SK-N-SH (cell line): ENCODE measurements at regions not wholly inside any gene's neighbourhood (a gene's known extent, or its start where the extent isn't known, plus 50 kb on each side); places are given as distances from the start of the nearest gene placed in this dataset.
"Not testable (repeated sequence)": the region's sequence is repeated elsewhere in the genome, so short reads cannot be mapped to it uniquely, and the experiment has no call there.

ENCODE experiments used
- CTCF ChIA-PET: fragments of 300-600, 350-600 bp; formaldehyde crosslinking; extraction: SDS; loops from one replicate; lab custom pipeline; 2021; lab: Yijun Ruan, JAX
- POLR2A ChIA-PET: fragments of 350-600 bp; sonication (Branson Sonifier 250); formaldehyde crosslinking; extraction: SDS; loops from one replicate; lab custom pipeline; 2020; ENCODE audit warnings: antibody characterized with exemption, inconsistent platforms; lab: Yijun Ruan, JAX
- DNase-seq: peaks from one replicate; pipeline ENCODE4 v3.0.0; 2012
- H2AFZ ChIP-seq: fragments of 200-600 bp; sonication (generic); 2 replicates; pipeline ENCODE4 v1.8.1; 2016; ENCODE audit warnings: antibody characterized with exemption, mild to moderate bottlenecking, low read depth
- H3F3A ChIP-seq: fragments of 200-600 bp; sonication (generic); replicated peaks from 2 replicates; pipeline ENCODE3; 2016; ENCODE audit warnings: antibody characterized with exemption, mild to moderate bottlenecking; ENCODE audit not compliant: insufficient read depth
- H3K27ac ChIP-seq, 2 experiments: fragments of 200-500 bp in 1 of 2; fragments of 200-600 bp in 1 of 2; sonication (Bioruptor generic) in 1 of 2; sonication (generic), shearing (Covaris generic) in 1 of 2; 2 replicates each; pipeline versions ENCODE4 v1.5.1 to v1.6.1; 2014 to 2016; ENCODE audit warnings: low read depth in 2 of 2, inconsistent platforms in 1 of 2, low read length in 1 of 2, mild to moderate bottlenecking in 1 of 2, mixed read lengths in 1 of 2
- H3K27me3 ChIP-seq: fragments of 200-600 bp; sonication (generic), shearing (Covaris generic); 2 replicates; pipeline ENCODE4 v1.6.1; 2016; ENCODE audit warnings: mixed run types; ENCODE audit not compliant: insufficient read depth
- H3K36me3 ChIP-seq, 2 experiments: fragments of 200-500 bp in 1 of 2; fragments of 200-600 bp in 1 of 2; sonication (Bioruptor generic) in 1 of 2; sonication (generic) in 1 of 2; replicated peaks in 1 of 2; 2 replicates each; pipeline versions ENCODE3 to v1.5.1; 2014 to 2016; ENCODE audit warnings: low read length in 1 of 2, mild to moderate bottlenecking in 1 of 2; ENCODE audit not compliant: insufficient read depth in 2 of 2, control insufficient read depth in 1 of 2
- H3K4me1 ChIP-seq, 2 experiments: fragments of 200-500 bp in 1 of 2; fragments of 200-600 bp in 1 of 2; sonication (Bioruptor generic) in 1 of 2; sonication (generic), shearing (Covaris generic) in 1 of 2; 2 replicates each; pipeline versions ENCODE4 v1.5.1 to v1.6.1; 2014 to 2016; ENCODE audit warnings: low read depth in 1 of 2, low read length in 1 of 2, mixed run types in 1 of 2; ENCODE audit not compliant: insufficient read depth in 2 of 2, control insufficient read depth in 1 of 2
- H3K4me2 ChIP-seq: fragments of 200-600 bp; sonication (generic), shearing (Covaris generic); 2 replicates; pipeline ENCODE4 v1.6.1; 2017; ENCODE audit warnings: mixed run types
- H3K4me3 ChIP-seq, 2 experiments: fragments of 200-500 bp in 1 of 2; fragments of 200-600 bp in 1 of 2; sonication (Bioruptor generic) in 1 of 2; sonication (generic), shearing (Covaris generic) in 1 of 2; 2 replicates each; pipeline versions ENCODE4 v1.5.1 to v1.8.1; 2014 to 2016; ENCODE audit warnings: low read depth in 2 of 2, inconsistent platforms in 1 of 2, low read length in 1 of 2, mild to moderate bottlenecking in 1 of 2, mixed read lengths in 1 of 2, moderate library complexity in 1 of 2
- H3K79me2 ChIP-seq: fragments of 200-600 bp; sonication (generic); 2 replicates; pipeline ENCODE4 v1.8.1; 2017; ENCODE audit warnings: mild to moderate bottlenecking; ENCODE audit not compliant: insufficient read depth
- H3K9ac ChIP-seq: fragments of 200-600 bp; sonication (generic); 2 replicates; pipeline ENCODE4 v1.6.1; 2017; ENCODE audit warnings: mixed run types
- H3K9me2 ChIP-seq: fragments of 200-600 bp; sonication (generic); 2 replicates; pipeline ENCODE4 v1.6.1; 2017; ENCODE audit warnings: mixed run types
- H3K9me3 ChIP-seq: fragments of 200-600 bp; sonication (generic); 2 replicates; pipeline ENCODE4 v1.6.1; 2017; ENCODE audit warnings: mixed run types, mild to moderate bottlenecking, moderate library complexity
- H4K20me1 ChIP-seq: fragments of 200-600 bp; sonication (generic); 2 replicates; pipeline ENCODE4 v1.6.1; 2017; ENCODE audit warnings: mild to moderate bottlenecking, mixed run types; ENCODE audit not compliant: insufficient read depth
- CHD2 ChIP-seq: fragments of 150-350 bp; IDR thresholded peaks from 2 replicates; pipeline ENCODE4 v1.6.1; 2018; ENCODE audit warnings: low read length; ENCODE audit not compliant: partially characterized antibody
- ELF1 ChIP-seq: IDR thresholded peaks from 2 replicates; pipeline ENCODE4 v1.4.0; 2012
- EP300 ChIP-seq, 2 experiments: IDR thresholded peaks; 2 replicates each; pipeline versions ENCODE4 v1.4.0 to v1.6.1; 2012; ENCODE audit warnings: borderline replicate concordance in 1 of 2, low read depth in 1 of 2, low read length in 1 of 2
- FOXJ3 ChIP-seq: sonication (generic); formaldehyde crosslinking; IDR thresholded peaks from 2 replicates; pipeline ENCODE4 v1.5.1; 2020; ENCODE audit warnings: mild to moderate bottlenecking, missing genetic modification reagents
- GATA2 ChIP-seq: sonication (generic); formaldehyde crosslinking; IDR thresholded peaks from 2 replicates; pipeline ENCODE4 v1.5.0; 2020; ENCODE audit warnings: mild to moderate bottlenecking, missing genetic modification reagents
- MEF2A ChIP-seq: IDR thresholded peaks from 2 replicates; pipeline ENCODE4 v1.4.0; 2012; ENCODE audit warnings: low read depth, borderline replicate concordance
- MXI1 ChIP-seq: IDR thresholded peaks from 2 replicates; pipeline ENCODE4 v1.6.1; 2012; ENCODE audit warnings: mild to moderate bottlenecking, low read depth, low read length, improper control_type of control experiment
- NFIC ChIP-seq: IDR thresholded peaks from 2 replicates; pipeline ENCODE4 v1.4.0; 2012; ENCODE audit warnings: borderline replicate concordance
- RAD21 ChIP-seq: IDR thresholded peaks from 2 replicates; pipeline ENCODE4 v1.6.1; 2012; ENCODE audit warnings: mild to moderate bottlenecking, low read length
- SIN3A ChIP-seq: IDR thresholded peaks from 2 replicates; pipeline ENCODE4 v1.6.1; 2012; ENCODE audit warnings: low read depth, mild to moderate bottlenecking, low read length, moderate library complexity, borderline replicate concordance
- YY1 ChIP-seq: IDR thresholded peaks from 2 replicates; pipeline ENCODE4 v1.4.0; 2012; ENCODE audit warnings: low read depth, mild to moderate bottlenecking
- WGBS: methylation state at CpG from one replicate; pipeline ENCODE4 v1.1.6; 2017; ENCODE audit warnings: low lambda C conversion rate; 5-methylcytosine and 5-hydroxymethylcytosine counted together
- TF ChIP-seq, protein P1 (sequence below): IDR thresholded peaks from 2 replicates; pipeline ENCODE4 v1.4.0; 2012; ENCODE audit warnings: low read depth, borderline replicate concordance
- TF ChIP-seq, protein P2 (sequence below): fragments of 200-600 bp; sonication (generic); IDR thresholded peaks from 2 replicates; pipeline ENCODE4 v1.6.1; 2017; ENCODE audit warnings: antibody characterized with exemption, mild to moderate bottlenecking, moderate library complexity
- TF ChIP-seq, protein P3 (sequence below): fragments of 150-350 bp; IDR thresholded peaks from 2 replicates; pipeline ENCODE4 v1.6.1; 2017; ENCODE audit warnings: antibody characterized with exemption, low read length, low read depth, borderline replicate concordance

DNA sequence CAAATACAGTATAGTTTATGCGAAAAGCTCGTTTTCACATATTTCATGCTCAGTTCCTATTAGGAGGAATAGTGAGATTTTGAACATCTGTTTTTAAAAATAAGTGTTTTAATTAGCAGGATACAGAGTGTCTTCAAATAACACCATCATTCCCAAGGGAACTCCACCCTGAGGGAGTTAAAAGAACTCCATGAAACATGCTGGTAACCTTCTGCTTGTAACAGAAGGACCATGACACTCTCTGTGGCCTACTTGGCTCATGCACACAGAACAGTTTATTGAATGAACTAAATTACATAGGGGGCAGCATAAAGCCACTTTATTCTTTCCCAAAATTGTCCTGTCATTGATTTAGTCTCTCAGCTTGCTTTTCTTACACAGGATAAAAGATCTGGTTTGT is 809.5 kb upstream of the SLITRK6 start:
- no peaks in the 10 kb centered on the region for H3K9me3 ChIP-seq
- no peak overlapping the region for H3K27ac ChIP-seq
- no peaks in the 10 kb centered on the region for H3F3A ChIP-seq
- no peak for TF ChIP-seq RAD21
- TF ChIP-seq, protein P1, sequence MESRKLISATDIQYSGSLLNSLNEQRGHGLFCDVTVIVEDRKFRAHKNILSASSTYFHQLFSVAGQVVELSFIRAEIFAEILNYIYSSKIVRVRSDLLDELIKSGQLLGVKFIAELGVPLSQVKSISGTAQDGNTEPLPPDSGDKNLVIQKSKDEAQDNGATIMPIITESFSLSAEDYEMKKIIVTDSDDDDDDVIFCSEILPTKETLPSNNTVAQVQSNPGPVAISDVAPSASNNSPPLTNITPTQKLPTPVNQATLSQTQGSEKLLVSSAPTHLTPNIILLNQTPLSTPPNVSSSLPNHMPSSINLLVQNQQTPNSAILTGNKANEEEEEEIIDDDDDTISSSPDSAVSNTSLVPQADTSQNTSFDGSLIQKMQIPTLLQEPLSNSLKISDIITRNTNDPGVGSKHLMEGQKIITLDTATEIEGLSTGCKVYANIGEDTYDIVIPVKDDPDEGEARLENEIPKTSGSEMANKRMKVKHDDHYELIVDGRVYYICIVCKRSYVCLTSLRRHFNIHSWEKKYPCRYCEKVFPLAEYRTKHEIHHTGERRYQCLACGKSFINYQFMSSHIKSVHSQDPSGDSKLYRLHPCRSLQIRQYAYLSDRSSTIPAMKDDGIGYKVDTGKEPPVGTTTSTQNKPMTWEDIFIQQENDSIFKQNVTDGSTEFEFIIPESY, result no peak
- TF ChIP-seq MEF2A, result no peak
- no peak for TF ChIP-seq YY1
- TF ChIP-seq, protein P2, sequence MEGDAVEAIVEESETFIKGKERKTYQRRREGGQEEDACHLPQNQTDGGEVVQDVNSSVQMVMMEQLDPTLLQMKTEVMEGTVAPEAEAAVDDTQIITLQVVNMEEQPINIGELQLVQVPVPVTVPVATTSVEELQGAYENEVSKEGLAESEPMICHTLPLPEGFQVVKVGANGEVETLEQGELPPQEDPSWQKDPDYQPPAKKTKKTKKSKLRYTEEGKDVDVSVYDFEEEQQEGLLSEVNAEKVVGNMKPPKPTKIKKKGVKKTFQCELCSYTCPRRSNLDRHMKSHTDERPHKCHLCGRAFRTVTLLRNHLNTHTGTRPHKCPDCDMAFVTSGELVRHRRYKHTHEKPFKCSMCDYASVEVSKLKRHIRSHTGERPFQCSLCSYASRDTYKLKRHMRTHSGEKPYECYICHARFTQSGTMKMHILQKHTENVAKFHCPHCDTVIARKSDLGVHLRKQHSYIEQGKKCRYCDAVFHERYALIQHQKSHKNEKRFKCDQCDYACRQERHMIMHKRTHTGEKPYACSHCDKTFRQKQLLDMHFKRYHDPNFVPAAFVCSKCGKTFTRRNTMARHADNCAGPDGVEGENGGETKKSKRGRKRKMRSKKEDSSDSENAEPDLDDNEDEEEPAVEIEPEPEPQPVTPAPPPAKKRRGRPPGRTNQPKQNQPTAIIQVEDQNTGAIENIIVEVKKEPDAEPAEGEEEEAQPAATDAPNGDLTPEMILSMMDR, result no peak
- no peak overlapping the region for H3K9ac ChIP-seq
- DNase-seq, result no peak
- no peaks in the 10 kb centered on the region for H3K27me3 ChIP-seq
- no peaks in the 10 kb centered on the region for H4K20me1 ChIP-seq
- ChIA-PET CTCF (no interaction called here), POLR2A (no interaction called here)
- no peaks in the 10 kb centered on the region for H3K9me2 ChIP-seq
- H3K4me1 ChIP-seq, result no peaks in the 10 kb centered on the region
- H3K79me2 ChIP-seq, result no peaks in the 10 kb centered on the region
- H2AFZ ChIP-seq, result no peak overlapping the region
- H3K4me3 ChIP-seq, result no peak overlapping the region
- H3K4me2 ChIP-seq, result no peak overlapping the region
- WGBS, result 64% methylated on average over 2 of the region's 2 CpGs
- H3K36me3 ChIP-seq, result no peaks in the 10 kb centered on the region

DNA sequence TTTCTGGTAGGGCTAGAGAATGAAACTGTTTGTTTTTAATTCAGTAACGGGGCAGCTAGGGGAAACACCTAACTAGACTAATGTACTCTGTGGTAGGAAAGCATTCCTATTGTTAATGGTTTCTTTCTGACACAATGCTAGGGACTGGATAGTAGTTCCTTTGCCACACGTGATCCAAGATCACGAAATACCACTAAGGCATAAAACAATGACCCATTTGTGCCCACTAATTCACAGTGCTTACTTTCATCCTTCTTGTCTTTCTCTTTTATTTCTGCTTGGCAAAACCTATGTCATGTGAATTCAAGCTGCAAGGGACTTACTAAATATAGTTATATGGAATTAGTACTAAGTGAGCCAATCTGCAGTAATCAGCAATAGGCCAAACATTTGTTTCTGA is 834.1 kb upstream of the SLITRK6 start:
- Histone ChIP-seq H3K27me3 (no peaks in the 10 kb centered on the region), H3K4me2 (no peak overlapping the region), H3K36me3 (no peaks in the 10 kb centered on the region), H3K9ac (no peak overlapping the region), H3K27ac (no peak overlapping the region), H3K4me1 (no peaks in the 10 kb centered on the region)
- DNase-seq, result no peak
- TF ChIP-seq NFIC (no peak), FOXJ3 (CRISPR knock-in tag) (no peak), CHD2 (no peak), SIN3A (no peak), MEF2A (no peak), YY1 (no peak), EP300 (IDR thresholded peaks at IDR 0.05; ENCODE audit: borderline replicate concordance in 1 of 2, low read depth in 1 of 2, low read length in 1 of 2) (no peak), MXI1 (no peak), ELF1 (no peak), GATA2 (CRISPR knock-in tag) (no peak)
- TF ChIP-seq, protein P3, sequence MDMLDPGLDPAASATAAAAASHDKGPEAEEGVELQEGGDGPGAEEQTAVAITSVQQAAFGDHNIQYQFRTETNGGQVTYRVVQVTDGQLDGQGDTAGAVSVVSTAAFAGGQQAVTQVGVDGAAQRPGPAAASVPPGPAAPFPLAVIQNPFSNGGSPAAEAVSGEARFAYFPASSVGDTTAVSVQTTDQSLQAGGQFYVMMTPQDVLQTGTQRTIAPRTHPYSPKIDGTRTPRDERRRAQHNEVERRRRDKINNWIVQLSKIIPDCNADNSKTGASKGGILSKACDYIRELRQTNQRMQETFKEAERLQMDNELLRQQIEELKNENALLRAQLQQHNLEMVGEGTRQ, result no peak
- TF ChIP-seq, all 33 proteins: peak for 0
- no peak overlapping the region for H3K4me3 ChIP-seq
- WGBS, result 6% methylated on average over 3 of the region's 3 CpGs
- no peaks in the 10 kb centered on the region for H4K20me1 ChIP-seq
- no peaks in the 10 kb centered on the region for H3K9me2 ChIP-seq
- H3K79me2 ChIP-seq, result no peaks in the 10 kb centered on the region
- H3K9me3 ChIP-seq, result no peaks in the 10 kb centered on the region
- H2AFZ ChIP-seq, result no peak overlapping the region
- ChIA-PET POLR2A (no interaction called here), CTCF (no interaction called here)
- no peaks in the 10 kb centered on the region for H3F3A ChIP-seq

DNA sequence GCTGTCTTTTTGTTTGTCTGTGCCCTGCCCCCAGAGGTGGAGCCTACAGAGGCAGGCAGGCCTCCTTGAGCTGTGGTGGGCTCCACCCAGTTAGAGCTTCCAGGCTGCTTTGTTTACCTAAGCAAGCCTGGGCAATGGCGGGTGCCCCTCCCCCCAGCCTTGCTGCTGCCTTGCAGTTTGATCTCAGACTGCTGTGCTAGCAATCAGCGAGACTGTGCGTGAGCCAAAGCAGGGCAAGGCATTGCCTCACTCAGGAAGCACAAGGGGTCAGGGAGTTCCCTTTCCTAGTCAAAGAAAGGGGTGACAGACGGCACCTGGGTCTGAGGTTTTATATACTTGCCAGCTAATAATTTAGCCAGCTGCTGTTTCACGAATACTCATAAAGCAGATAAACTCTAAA is 852.0 kb upstream of the SLITRK6 start:
- H3K9me3 ChIP-seq, H3K4me1 ChIP-seq, H3K4me3 ChIP-seq, H3K36me3 ChIP-seq, POLR2A ChIA-PET, H4K20me1 ChIP-seq, H3K4me2 ChIP-seq, H3K9me2 ChIP-seq, H3K27ac ChIP-seq, H3K27me3 ChIP-seq, H3K9ac ChIP-seq, DNase-seq, H3F3A ChIP-seq, H2AFZ ChIP-seq, H3K79me2 ChIP-seq, CTCF ChIA-PET: not testable (repeated sequence)
- WGBS, result 36% methylated on average over 4 of the region's 5 CpGs
